ENCODE measurements at regions not wholly inside any gene's neighbourhood (a gene's known extent, or its start where the extent isn't known, plus 50 kb on each side); places are given as distances from the start of the nearest gene placed in this dataset.

- TF ChIP-seq CTCF (IDR thresholded peaks at IDR 0.05; ENCODE audit: control extremely low read depth in 1 of 3, insufficient read depth in 1 of 3, low read depth in 1 of 3, low read length in 3 of 3): no peak
- no peak for TF ChIP-seq YY1 (IDR thresholded peaks at IDR 0.05; ENCODE audit: low read depth, low read length)
- TF ChIP-seq EZH2 (IDR thresholded peaks at IDR 0.05; ENCODE audit: low read depth, low read length, severe bottlenecking): no peak
- TF ChIP-seq TBP (IDR thresholded peaks at IDR 0.05; ENCODE audit: low read depth, low read length): no peak
- no peak for TF ChIP-seq POLR2A (IDR thresholded peaks at IDR 0.05; ENCODE audit: control extremely low read depth in 1 of 2, low read depth in 2 of 2, low read length in 2 of 2)
- no peak for TF ChIP-seq MAX (IDR thresholded peaks at IDR 0.05)
- no peak for TF ChIP-seq EP300 (IDR thresholded peaks at IDR 0.05; ENCODE audit: borderline replicate concordance in 1 of 2, low read depth in 2 of 2, low read length in 2 of 2)
- TF ChIP-seq RFX5 (IDR thresholded peaks at IDR 0.05; ENCODE audit: borderline replicate concordance, low read depth, low read length): no peak
- no peak for TF ChIP-seq ASH2L (IDR thresholded peaks at IDR 0.05; ENCODE audit: low read length)
Measured at GRCh38 chr10:81073155-81073554, 535.5 kb downstream of the SH2D4B start.
